Gastroesophageal sphincter (tissue), 3 donors: ENCODE measurements at regions not wholly inside any gene's neighbourhood (a gene's known extent, or its start where the extent isn't known, plus 50 kb on each side); places are given as distances from the start of the nearest gene placed in this dataset.

Experiments used
- CTCF ChIP-seq, 4 experiments: fragments of 200-600 bp in 2 of 4; fragments of 450-650 bp in 2 of 4; sonication (generic) in 1 of 4; IDR thresholded peaks; one replicate each; pipeline ENCODE4 v1.5.1; 2017 to 2019; ENCODE audit warnings: antibody characterized with exemption in 4 of 4, mild to moderate bottlenecking in 2 of 4, moderate library complexity in 2 of 4
- EP300 ChIP-seq: sonication (generic); formaldehyde crosslinking; IDR thresholded peaks from one replicate; pipeline ENCODE4 v1.6.1; 2017; ENCODE audit warnings: antibody characterized with exemption, mild to moderate bottlenecking

DNA sequence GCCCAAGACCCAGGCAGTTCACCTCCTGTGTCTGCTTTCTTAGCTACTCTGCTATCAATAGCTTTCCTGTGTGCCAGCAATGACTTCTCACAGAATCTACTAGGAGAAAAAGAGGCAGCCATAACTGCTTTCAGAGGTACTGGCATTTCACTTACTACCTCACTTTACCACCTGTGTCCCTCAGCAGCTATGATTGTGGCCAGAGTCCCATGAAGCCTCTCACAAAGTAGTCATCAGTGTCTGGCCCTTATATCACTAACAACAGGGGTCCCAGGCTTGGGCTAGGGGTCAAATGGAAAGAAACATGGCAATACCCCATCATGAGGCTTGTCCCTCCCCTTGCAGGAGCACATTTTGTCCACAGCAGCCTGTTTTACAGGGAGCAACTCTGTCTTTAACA lies 62.7 kb upstream of the EPS8L3 start:
- TF ChIP-seq EP300, result no peak
- TF ChIP-seq CTCF (IDR thresholded peaks at IDR 0.05), result no peak
